ENCODE measurements at regions not wholly inside any gene's neighbourhood (a gene's known extent, or its start where the extent isn't known, plus 50 kb on each side); places are given as distances from the start of the nearest gene placed in this dataset.

DNA sequence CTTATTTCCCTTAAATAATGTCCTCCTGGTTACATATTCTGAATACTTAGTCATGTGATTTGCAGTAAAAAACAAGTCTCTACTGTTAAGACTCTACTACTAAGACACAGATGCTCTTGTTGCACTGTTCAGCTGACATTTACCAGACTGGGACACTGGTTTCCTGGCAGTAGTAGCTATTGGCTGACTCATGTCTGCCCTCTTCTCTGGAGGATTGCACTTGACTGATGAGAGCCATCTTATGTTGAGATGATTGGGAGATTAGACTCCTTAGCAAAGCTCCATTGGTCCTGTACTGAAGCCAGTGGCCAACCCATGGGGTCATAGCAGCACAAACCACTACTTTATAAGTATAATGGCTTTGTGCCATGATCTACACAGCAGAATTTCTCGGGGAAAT lies 1672.6 kb upstream of the PCDH20 start:
- TF ChIP-seq, protein P1, sequence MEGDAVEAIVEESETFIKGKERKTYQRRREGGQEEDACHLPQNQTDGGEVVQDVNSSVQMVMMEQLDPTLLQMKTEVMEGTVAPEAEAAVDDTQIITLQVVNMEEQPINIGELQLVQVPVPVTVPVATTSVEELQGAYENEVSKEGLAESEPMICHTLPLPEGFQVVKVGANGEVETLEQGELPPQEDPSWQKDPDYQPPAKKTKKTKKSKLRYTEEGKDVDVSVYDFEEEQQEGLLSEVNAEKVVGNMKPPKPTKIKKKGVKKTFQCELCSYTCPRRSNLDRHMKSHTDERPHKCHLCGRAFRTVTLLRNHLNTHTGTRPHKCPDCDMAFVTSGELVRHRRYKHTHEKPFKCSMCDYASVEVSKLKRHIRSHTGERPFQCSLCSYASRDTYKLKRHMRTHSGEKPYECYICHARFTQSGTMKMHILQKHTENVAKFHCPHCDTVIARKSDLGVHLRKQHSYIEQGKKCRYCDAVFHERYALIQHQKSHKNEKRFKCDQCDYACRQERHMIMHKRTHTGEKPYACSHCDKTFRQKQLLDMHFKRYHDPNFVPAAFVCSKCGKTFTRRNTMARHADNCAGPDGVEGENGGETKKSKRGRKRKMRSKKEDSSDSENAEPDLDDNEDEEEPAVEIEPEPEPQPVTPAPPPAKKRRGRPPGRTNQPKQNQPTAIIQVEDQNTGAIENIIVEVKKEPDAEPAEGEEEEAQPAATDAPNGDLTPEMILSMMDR (IDR thresholded peaks at IDR 0.05), result no peak
- no peak overlapping the region for H3K4me3 ChIP-seq
- no peaks in the 10 kb centered on the region for H3K36me3 ChIP-seq (ENCODE audit: low read depth)
- peaks cover 18% of the 10 kb centered on the region for H3K9me3 ChIP-seq
- no peaks in the 10 kb centered on the region for H3K4me1 ChIP-seq (ENCODE audit: low read depth)
- intact Hi-C loops (cut with DNase I, micrococcal nuclease), result no loop called here
- no peak for ATAC-seq
- DNase-seq, result no peak

DNA sequence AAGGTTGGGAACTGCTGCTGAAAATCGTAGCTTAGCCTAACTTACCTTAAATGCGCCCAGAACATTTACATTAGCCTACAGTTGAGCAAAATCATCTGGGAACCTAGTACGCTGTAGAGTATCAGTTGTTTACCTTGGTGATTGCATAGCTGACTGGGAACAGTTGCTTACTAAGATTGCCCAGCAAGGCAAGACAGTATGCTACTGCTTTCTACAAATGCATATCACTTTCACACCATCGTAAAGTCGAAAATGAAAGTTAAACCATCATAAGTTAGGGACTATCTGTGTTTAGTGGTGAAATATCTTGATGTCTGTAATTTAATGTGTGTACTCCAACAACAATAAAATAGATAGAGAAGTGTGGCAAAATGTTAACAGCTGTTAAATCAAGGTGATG lies 1670.6 kb upstream of the PCDH20 start:
- no peaks in the 10 kb centered on the region for H3K36me3 ChIP-seq (ENCODE audit: low read depth)
- no peak overlapping the region for H3K4me3 ChIP-seq
- TF ChIP-seq, protein P1 (IDR thresholded peaks at IDR 0.05), result no peak
- H3K4me1 ChIP-seq (ENCODE audit: low read depth), result no peaks in the 10 kb centered on the region
- DNase-seq, result no peak
- intact Hi-C loops (cut with DNase I, micrococcal nuclease), result no loop called here
- peaks cover 24% of the 10 kb centered on the region for H3K9me3 ChIP-seq
- no peak for ATAC-seq

DNA sequence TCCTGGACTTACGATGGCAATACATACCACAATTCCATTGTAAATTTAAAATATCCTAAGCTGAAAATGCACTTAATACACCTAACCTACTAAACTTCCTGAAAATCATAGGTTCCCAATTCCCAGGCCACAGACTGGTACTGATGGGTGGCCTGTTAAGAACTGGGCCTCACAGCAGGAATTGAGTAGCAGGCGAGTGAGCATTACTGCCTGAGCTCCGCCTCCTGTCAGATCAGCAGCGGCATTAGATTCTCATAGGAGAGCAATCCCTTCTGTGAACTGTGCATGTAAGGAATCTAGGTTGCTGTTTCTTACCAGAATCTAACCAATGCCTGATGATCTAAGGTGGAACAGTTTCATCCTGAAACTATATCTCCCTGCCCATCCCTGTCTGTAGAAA lies 1670.2 kb upstream of the PCDH20 start:
- intact Hi-C loops (cut with DNase I, micrococcal nuclease), result no loop called here
- TF ChIP-seq, protein P1 (IDR thresholded peaks at IDR 0.05), result no peak
- H3K4me3 ChIP-seq, result no peak overlapping the region
- H3K36me3 ChIP-seq (ENCODE audit: low read depth), result no peaks in the 10 kb centered on the region
- H3K9me3 ChIP-seq, result peaks cover 26% of the 10 kb centered on the region
- no peak for ATAC-seq
- DNase-seq, result no peak
- no peaks in the 10 kb centered on the region for H3K4me1 ChIP-seq (ENCODE audit: low read depth)

DNA sequence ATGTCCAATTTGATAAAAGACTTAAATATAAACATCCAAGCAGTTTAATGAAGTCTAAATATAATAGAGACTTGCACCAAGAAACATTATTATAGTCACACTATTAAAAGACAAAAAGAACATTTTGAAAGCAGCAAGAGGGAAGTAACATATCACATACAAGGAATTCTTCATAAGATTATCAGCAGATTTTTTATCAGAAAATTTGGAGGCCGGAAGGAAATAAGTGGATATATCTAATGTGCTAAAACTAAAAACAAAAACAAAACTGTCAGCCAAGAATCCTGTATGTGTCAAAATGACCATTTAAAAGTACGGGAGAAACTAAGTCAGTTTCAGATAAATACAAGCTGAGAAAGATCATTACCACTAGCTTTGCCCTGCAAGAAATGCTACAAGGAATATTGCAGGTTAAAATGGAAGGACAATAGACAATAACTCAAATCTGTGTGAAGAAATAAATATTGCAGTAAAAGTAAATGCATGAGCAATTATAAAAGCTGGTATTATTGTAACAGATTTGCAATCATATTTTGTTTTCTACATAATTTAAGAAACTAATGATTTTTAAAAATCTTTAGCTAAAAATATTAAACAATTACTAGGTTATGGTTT lies 1665.9 kb upstream of the PCDH20 start:
- Histone ChIP-seq H3K9me3 (peaks cover 46% of the 10 kb centered on the region), H3K4me1 (ENCODE audit: low read depth) (no peaks in the 10 kb centered on the region), H3K36me3 (ENCODE audit: low read depth) (no peaks in the 10 kb centered on the region), H3K4me3 (no peak overlapping the region)
- ATAC-seq (no peak), DNase-seq (no peak)
- TF ChIP-seq, protein P1 (IDR thresholded peaks at IDR 0.05), result no peak
- intact Hi-C loops (cut with DNase I, micrococcal nuclease), result no loop called here

DNA sequence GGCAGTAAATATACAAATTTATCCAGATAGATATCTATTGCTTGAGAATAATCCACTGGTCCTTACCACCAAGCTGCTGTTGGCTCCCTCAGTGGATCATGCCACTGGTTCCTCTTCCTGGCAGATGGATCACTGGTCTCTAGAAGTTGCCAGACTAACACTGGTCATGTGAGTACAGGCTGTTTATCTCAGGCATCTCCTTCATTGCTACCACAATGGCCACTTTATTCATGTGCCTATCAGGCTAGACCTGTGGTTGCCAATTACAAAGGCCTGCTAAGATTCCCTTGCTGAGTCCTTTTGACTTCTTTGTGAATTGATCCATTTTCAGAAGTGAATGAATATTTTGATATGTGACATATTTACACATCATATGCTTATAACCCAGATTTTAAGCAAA lies 1659.5 kb upstream of the PCDH20 start:
- no peak for ATAC-seq
- H3K4me3 ChIP-seq, result no peak overlapping the region

More for the DNA sequence above, 1659.5 kb upstream of the PCDH20 start:
- Histone ChIP-seq H3K4me1 (ENCODE audit: low read depth) (no peaks in the 10 kb centered on the region), H3K36me3 (ENCODE audit: low read depth) (no peaks in the 10 kb centered on the region), H3K9me3 (peaks cover 35% of the 10 kb centered on the region)
- TF ChIP-seq, protein P1 (IDR thresholded peaks at IDR 0.05), result no peak
- no peak for DNase-seq
- intact Hi-C loops (cut with DNase I, micrococcal nuclease), result no loop called here

Data from mucosa of descending colon (tissue), 3 donors.